Endothelial cell of umbilical vein (primary cell): ENCODE measurements at regions not wholly inside any gene's neighbourhood (a gene's known extent, or its start where the extent isn't known, plus 50 kb on each side); places are given as distances from the start of the nearest gene placed in this dataset.

Source experiments
- BruUV-seq: library from RNA; stranded (reverse); fragments of 400-500 nt; replicated peaks from 2 replicates; lab custom pipeline; 2021; lab: Mats Ljungman, UMichigan
- CTCF ChIA-PET: fragments of 300-600, 350-600 bp; sonication (Branson Sonifier 250); formaldehyde crosslinking; loops from one replicate; lab custom pipeline; 2021; ENCODE audit warnings: antibody characterized with exemption, inconsistent platforms; lab: Charles Lee
- POLR2A ChIA-PET: fragments of 300-600, 350-600 bp; sonication (Branson Sonifier 250); formaldehyde crosslinking; loops from one replicate; lab custom pipeline; 2021; ENCODE audit warnings: antibody characterized with exemption, inconsistent platforms; lab: Charles Lee
- DNase-seq: peaks from one replicate; pipeline ENCODE4 v3.0.0-alpha.2; 2011; ENCODE audit warnings: low read depth, low spot score
- FAIRE-seq: peaks from 2 replicates; lab custom pipeline; 2011; peaks lifted over from hg19 to GRCh38; lab: Jason Lieb, UNC
- H2AFZ ChIP-seq: 2 replicates; pipeline ENCODE4 v1.6.0; 2012; ENCODE audit warnings: low read depth, low read length, control low read depth, inconsistent platforms
- H3K27ac ChIP-seq: 2 replicates; pipeline ENCODE4 v1.5.1; 2011; ENCODE audit warnings: low read depth, mild to moderate bottlenecking, control low read depth, low read length, moderate library complexity; ENCODE audit not compliant: insufficient read depth
- H3K27me3 ChIP-seq, 2 experiments: 2 replicates each; pipeline versions ENCODE4 v1.6.0 to v1.6.1; 2011; ENCODE audit warnings: low read length in 2 of 2, mixed read lengths in 1 of 2; ENCODE audit not compliant: control insufficient read depth in 2 of 2, insufficient read depth in 2 of 2
- H3K36me3 ChIP-seq, 2 experiments: 2 replicates in 1 of 2; 3 replicates in 1 of 2; pipeline ENCODE4 v1.5.1; 2011; ENCODE audit warnings: low read length in 2 of 2, mild to moderate bottlenecking in 1 of 2, moderate library complexity in 1 of 2; ENCODE audit not compliant: control insufficient read depth in 2 of 2, insufficient read depth in 2 of 2; ENCODE audit errors: extremely low read depth in 1 of 2
- H3K4me1 ChIP-seq: 3 replicates; pipeline ENCODE4 v1.5.1; 2011; ENCODE audit warnings: mild to moderate bottlenecking, low read length; ENCODE audit not compliant: control insufficient read depth, insufficient read depth; ENCODE audit errors: extremely low read depth
- H3K4me2 ChIP-seq: 2 replicates; pipeline ENCODE4 v1.6.1; 2011; ENCODE audit warnings: low read length, control low read depth, mixed read lengths; ENCODE audit not compliant: insufficient read depth
- H3K4me3 ChIP-seq, 3 experiments: fragments of 200-600 bp in 1 of 3; sonication (generic), shearing (Covaris generic) in 1 of 3; replicated peaks in 1 of 3; 2 replicates each; pipeline ENCODE4 v1.5.1; 2011 to 2016; ENCODE audit warnings: control low read depth in 3 of 3, low read length in 3 of 3, mild to moderate bottlenecking in 2 of 3, inconsistent platforms in 1 of 3, low read depth in 1 of 3, moderate library complexity in 1 of 3; ENCODE audit not compliant: insufficient read depth in 1 of 3
- H3K79me2 ChIP-seq: 2 replicates; pipeline ENCODE4 v1.6.0; 2012; ENCODE audit warnings: low read length, inconsistent platforms; ENCODE audit not compliant: control insufficient read depth, insufficient read depth
- H3K9ac ChIP-seq: replicated peaks from 2 replicates; pipeline ENCODE3; 2011; ENCODE audit warnings: low read length, control low read depth; ENCODE audit not compliant: insufficient read depth; ENCODE audit errors: extremely low read depth
- H3K9me1 ChIP-seq: replicated peaks from 3 replicates; pipeline ENCODE4 v1.6.0; 2011; ENCODE audit warnings: mild to moderate bottlenecking, low read length; ENCODE audit not compliant: control insufficient read depth, insufficient read depth; ENCODE audit errors: extremely low read depth
- H3K9me3 ChIP-seq: replicated peaks from 2 replicates; pipeline ENCODE4 v1.5.1; 2012; ENCODE audit warnings: low read length, inconsistent platforms; ENCODE audit not compliant: control insufficient read depth, insufficient read depth
- H4K20me1 ChIP-seq: replicated peaks from 2 replicates; pipeline ENCODE3; 2011; ENCODE audit warnings: mild to moderate bottlenecking, low read length; ENCODE audit not compliant: control insufficient read depth, insufficient read depth; ENCODE audit errors: extremely low read depth
- EZH2 ChIP-seq: IDR thresholded peaks from 2 replicates; pipeline ENCODE4 v1.6.1; 2012; ENCODE audit warnings: borderline replicate concordance, low read depth, mild to moderate bottlenecking, moderate library complexity, low read length, inconsistent platforms; ENCODE audit not compliant: severe bottlenecking
- FOS ChIP-seq: IDR thresholded peaks from 2 replicates; pipeline ENCODE4 v1.6.1; 2011; ENCODE audit warnings: mild to moderate bottlenecking, low read length, moderate library complexity, borderline replicate concordance; ENCODE audit not compliant: insufficient read depth
- GATA2 ChIP-seq: IDR thresholded peaks from 2 replicates; pipeline ENCODE4 v1.7.0; 2011; ENCODE audit warnings: low read depth, mild to moderate bottlenecking, moderate library complexity, mixed read lengths, low read length; ENCODE audit not compliant: insufficient read length, insufficient read depth
- JUN ChIP-seq: IDR thresholded peaks from 2 replicates; pipeline ENCODE4 v1.6.1; 2011; ENCODE audit warnings: borderline replicate concordance, low read depth; ENCODE audit not compliant: insufficient read length, insufficient read depth
- MYC ChIP-seq: IDR thresholded peaks from one replicate; pipeline ENCODE4 v1.6.1; 2011; ENCODE audit warnings: mild to moderate bottlenecking, low read depth, low read length
- POLR2A ChIP-seq: IDR thresholded peaks from 2 replicates; pipeline ENCODE4 v1.6.1; 2012; ENCODE audit warnings: low read depth, mild to moderate bottlenecking, control low read depth, low read length
- POLR2AphosphoS5 ChIP-seq: IDR thresholded peaks from 2 replicates; pipeline ENCODE4 v1.6.1; 2012; ENCODE audit warnings: low read depth, mild to moderate bottlenecking, control low read depth, low read length, moderate library complexity; ENCODE audit not compliant: insufficient read depth
- dilution Hi-C: fragments of 300-500 bp; cut with MboI; formaldehyde crosslinking; loops from one replicate; pipeline ENCODE4 v1.15.0; 2019; ENCODE audit warnings: low sequenced_read_pairs; ENCODE audit not compliant: extremely low pct_ligation_motif_present
- intact Hi-C: fragments of 100-400 bp; cut with micrococcal nuclease; formaldehyde crosslinking; loops from one replicate; pipeline ENCODE4 v1.10.0; 2022
- TF ChIP-seq, protein P1 (sequence below), 2 donors: IDR thresholded peaks; 1 replicate in 1 of 2; 2 replicates in 1 of 2; pipeline ENCODE4 v1.5.1; 2011; ENCODE audit warnings: low read length in 2 of 2, mild to moderate bottlenecking in 2 of 2, moderate library complexity in 2 of 2, control low read depth in 1 of 2, inconsistent platforms in 1 of 2, low read depth in 1 of 2; ENCODE audit not compliant: insufficient read depth in 1 of 2; ENCODE audit errors: extremely low read depth in 1 of 2
- TF ChIP-seq, protein P2 (sequence below): IDR thresholded peaks from 2 replicates; pipeline ENCODE4 v1.6.1; 2011; ENCODE audit not compliant: insufficient read depth, insufficient read length

DNA sequence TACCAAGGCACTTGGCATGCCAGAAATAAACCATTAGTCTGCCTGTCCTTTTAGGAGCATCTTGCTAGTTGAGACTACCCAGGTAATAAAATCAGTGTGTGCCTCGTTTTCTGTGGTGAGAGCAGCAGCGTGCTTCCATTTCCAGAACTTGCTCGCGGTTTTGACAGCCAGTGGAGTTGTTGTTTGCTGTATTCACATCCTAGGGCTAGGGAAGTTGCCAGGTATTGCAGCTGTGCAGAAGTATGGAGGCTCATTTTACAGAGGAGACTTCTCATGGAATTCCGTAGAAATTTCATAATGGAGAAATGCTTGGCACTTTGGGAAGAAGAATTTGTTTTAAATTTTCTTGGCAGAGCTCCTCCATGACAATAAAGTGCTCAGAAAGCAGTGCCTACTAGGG, 1355.1 kb upstream of the ZEB2 start:
- Histone ChIP-seq H3K36me3 (no peaks in the 10 kb centered on the region), H3K4me2 (no peak overlapping the region), H3K4me1 (no peaks in the 10 kb centered on the region), H3K9ac (no peak overlapping the region), H4K20me1 (no peaks in the 10 kb centered on the region), H3K9me1 (no peaks in the 10 kb centered on the region), H2AFZ (no peak overlapping the region), H3K79me2 (no peaks in the 10 kb centered on the region), H3K27me3 (no peaks in the 10 kb centered on the region), H3K27ac (no peak overlapping the region), H3K4me3 (no peak overlapping the region), H3K9me3 (no peaks in the 10 kb centered on the region)
- dilution Hi-C loops (no loop called here), intact Hi-C loops (no loop called here)
- TF ChIP-seq POLR2AphosphoS5, result no peak
- no peak for TF ChIP-seq FOS
- no peak for TF ChIP-seq MYC
- TF ChIP-seq JUN, result no peak
- TF ChIP-seq GATA2, result no peak
- TF ChIP-seq EZH2, result no peak
- TF ChIP-seq, protein P1, sequence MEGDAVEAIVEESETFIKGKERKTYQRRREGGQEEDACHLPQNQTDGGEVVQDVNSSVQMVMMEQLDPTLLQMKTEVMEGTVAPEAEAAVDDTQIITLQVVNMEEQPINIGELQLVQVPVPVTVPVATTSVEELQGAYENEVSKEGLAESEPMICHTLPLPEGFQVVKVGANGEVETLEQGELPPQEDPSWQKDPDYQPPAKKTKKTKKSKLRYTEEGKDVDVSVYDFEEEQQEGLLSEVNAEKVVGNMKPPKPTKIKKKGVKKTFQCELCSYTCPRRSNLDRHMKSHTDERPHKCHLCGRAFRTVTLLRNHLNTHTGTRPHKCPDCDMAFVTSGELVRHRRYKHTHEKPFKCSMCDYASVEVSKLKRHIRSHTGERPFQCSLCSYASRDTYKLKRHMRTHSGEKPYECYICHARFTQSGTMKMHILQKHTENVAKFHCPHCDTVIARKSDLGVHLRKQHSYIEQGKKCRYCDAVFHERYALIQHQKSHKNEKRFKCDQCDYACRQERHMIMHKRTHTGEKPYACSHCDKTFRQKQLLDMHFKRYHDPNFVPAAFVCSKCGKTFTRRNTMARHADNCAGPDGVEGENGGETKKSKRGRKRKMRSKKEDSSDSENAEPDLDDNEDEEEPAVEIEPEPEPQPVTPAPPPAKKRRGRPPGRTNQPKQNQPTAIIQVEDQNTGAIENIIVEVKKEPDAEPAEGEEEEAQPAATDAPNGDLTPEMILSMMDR (IDR thresholded peaks at IDR 0.05; ENCODE audit: extremely low read depth in 1 of 2, insufficient read depth in 1 of 2, low read depth in 1 of 2, low read length in 2 of 2), result no peak
- TF ChIP-seq POLR2A, result no peak
- TF ChIP-seq, protein P2, sequence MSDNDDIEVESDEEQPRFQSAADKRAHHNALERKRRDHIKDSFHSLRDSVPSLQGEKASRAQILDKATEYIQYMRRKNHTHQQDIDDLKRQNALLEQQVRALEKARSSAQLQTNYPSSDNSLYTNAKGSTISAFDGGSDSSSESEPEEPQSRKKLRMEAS, result no peak
- BruUV-seq, result no TSS peak
- DNase-seq (no peak), FAIRE-seq (no peak)
- ChIA-PET POLR2A (no interaction called here), CTCF (interaction anchor here (1.7 kb wide), 1 partner anchor 10 kb away, joined by 3 read pairs; no protein-coding TSS in a partner anchor)
